OCI-LY1 (cell line): ENCODE measurements at regions not wholly inside any gene's neighbourhood (a gene's known extent, or its start where the extent isn't known, plus 50 kb on each side); places are given as distances from the start of the nearest gene placed in this dataset.

ENCODE experiments used
- H2AFZ ChIP-seq: fragments of 200-600 bp; sonication (generic), shearing (Covaris generic); 2 replicates; pipeline ENCODE4 v1.6.0; 2014; ENCODE audit warnings: antibody characterized with exemption, mild to moderate bottlenecking, low read length
- H3F3A ChIP-seq: fragments of 200-600 bp; sonication (generic), shearing (Covaris generic); 2 replicates; pipeline ENCODE4 v1.6.0; 2014; ENCODE audit warnings: mild to moderate bottlenecking, antibody characterized with exemption, low read length, moderate library complexity; ENCODE audit not compliant: insufficient read depth
- H3K27ac ChIP-seq: fragments of 200-600 bp; sonication (generic); 2 replicates; pipeline ENCODE4 v1.5.1; 2014; ENCODE audit warnings: low read length, mixed run types, mild to moderate bottlenecking, low read depth; ENCODE audit not compliant: poor library complexity, severe bottlenecking
- H3K27me3 ChIP-seq: fragments of 200-600 bp; sonication (generic); 2 replicates; pipeline ENCODE4 v1.6.0; 2014; ENCODE audit warnings: antibody characterized with exemption, mild to moderate bottlenecking, low read length, moderate library complexity; ENCODE audit not compliant: insufficient read depth
- H3K36me3 ChIP-seq: fragments of 200-600 bp; sonication (generic); 2 replicates; pipeline ENCODE4 v1.6.1; 2014; ENCODE audit warnings: mild to moderate bottlenecking, antibody characterized with exemption, low read length, moderate library complexity, mixed read lengths; ENCODE audit not compliant: insufficient read depth
- H3K4me1 ChIP-seq: fragments of 200-600 bp; sonication (generic); 2 replicates; pipeline ENCODE4 v1.5.1; 2014; ENCODE audit warnings: mild to moderate bottlenecking, low read length, moderate library complexity; ENCODE audit not compliant: insufficient read depth, severe bottlenecking
- H3K4me2 ChIP-seq: fragments of 200-600 bp; sonication (generic), shearing (Covaris generic); 2 replicates; pipeline ENCODE4 v1.6.1; 2014; ENCODE audit warnings: low read length
- H3K4me3 ChIP-seq: fragments of 200-600 bp; sonication (generic); 2 replicates; pipeline ENCODE4 v1.5.1; 2014; ENCODE audit warnings: low read length, low read depth, mild to moderate bottlenecking, mixed read lengths; ENCODE audit not compliant: poor library complexity, severe bottlenecking
- H3K79me2 ChIP-seq: fragments of 200-600 bp; shearing (Covaris generic); 2 replicates; pipeline ENCODE4 v1.6.1; 2016; ENCODE audit warnings: mixed run types, low read length, mixed read lengths; ENCODE audit not compliant: insufficient read depth
- H3K9ac ChIP-seq: fragments of 200-600 bp; sonication (generic), shearing (Covaris generic); 2 replicates; pipeline ENCODE4 v1.6.1; 2014; ENCODE audit warnings: mild to moderate bottlenecking, low read length, mixed read lengths
- H3K9me2 ChIP-seq: fragments of 200-600 bp; sonication (generic), shearing (Covaris generic); 2 replicates; pipeline ENCODE4 v1.6.1; 2014; ENCODE audit warnings: low read depth, mild to moderate bottlenecking, low read length, mixed read lengths
- H3K9me3 ChIP-seq: fragments of 200-600 bp; shearing (Covaris generic); 2 replicates; pipeline ENCODE4 v1.6.1; 2014; ENCODE audit warnings: low read length, mixed read lengths
- H4K20me1 ChIP-seq: fragments of 200-600 bp; sonication (generic), shearing (Covaris generic); 2 replicates; pipeline ENCODE4 v1.6.0; 2016; ENCODE audit warnings: mild to moderate bottlenecking, low read length; ENCODE audit not compliant: insufficient read depth
- CTCF ChIP-seq: fragments of 200-600 bp; sonication (generic), shearing (Covaris generic); IDR thresholded peaks from 2 replicates; pipeline ENCODE4 v1.5.1; 2017; ENCODE audit warnings: mild to moderate bottlenecking, antibody characterized with exemption, low read length, moderate library complexity, mixed read lengths
- EZH2 ChIP-seq: fragments of 200-600 bp; sonication (generic), shearing (Covaris generic); IDR thresholded peaks from 2 replicates; pipeline ENCODE4 v1.8.0; 2017; ENCODE audit warnings: borderline replicate concordance, mixed run types, mild to moderate bottlenecking, antibody characterized with exemption, low read length, moderate library complexity, mixed read lengths

DNA sequence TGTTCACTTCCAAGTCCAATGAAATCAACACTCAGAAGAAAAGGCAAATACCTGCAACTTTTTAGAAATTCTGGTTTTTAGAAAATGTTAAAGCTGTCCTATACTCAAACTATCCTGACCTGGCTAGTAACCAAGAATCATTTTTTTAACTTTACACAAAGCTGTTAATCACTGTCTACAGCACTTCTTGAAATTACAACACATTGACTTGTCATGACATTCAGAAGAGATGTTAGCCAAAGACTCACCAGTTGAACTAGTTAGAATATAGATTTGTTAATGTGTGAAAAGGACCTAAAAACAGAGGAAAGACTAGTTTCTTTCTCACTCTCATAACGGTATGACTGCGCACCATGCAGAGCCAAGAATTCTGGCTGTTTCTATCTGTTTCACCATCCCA lies 98.8 kb downstream of the COX18 start:
- Histone ChIP-seq H3K27me3 (no peaks in the 10 kb centered on the region), H3K4me3 (no peak overlapping the region), H3K4me1 (no peaks in the 10 kb centered on the region), H3K4me2 (no peak overlapping the region), H3K79me2 (no peaks in the 10 kb centered on the region), H3K9me3 (no peaks in the 10 kb centered on the region), H3F3A (no peaks in the 10 kb centered on the region), H3K9me2 (no peaks in the 10 kb centered on the region), H3K36me3 (no peaks in the 10 kb centered on the region), H2AFZ (no peak overlapping the region), H3K9ac (no peak overlapping the region), H4K20me1 (no peaks in the 10 kb centered on the region), H3K27ac (no peak overlapping the region)
- no peak for TF ChIP-seq EZH2
- no peak for TF ChIP-seq CTCF

DNA sequence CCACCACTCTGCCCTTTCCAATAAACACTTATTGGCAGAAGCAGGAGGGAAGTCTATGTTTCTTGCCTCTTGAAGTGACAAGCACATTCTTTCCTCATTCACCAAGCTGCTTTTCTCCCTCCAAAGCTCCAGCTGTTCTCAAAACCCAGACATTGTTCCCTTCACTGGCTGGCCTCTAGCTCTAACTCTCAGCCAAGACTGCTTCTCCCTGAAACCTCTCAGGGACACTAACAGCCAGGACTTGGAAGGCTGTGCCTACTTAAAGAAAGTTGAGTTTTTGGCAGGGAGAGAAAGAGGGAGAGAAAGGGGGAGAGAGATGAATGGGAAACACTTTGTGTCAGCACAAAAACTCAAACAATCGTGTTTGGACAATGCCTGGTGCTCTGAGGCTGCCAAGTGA lies 99.5 kb downstream of the COX18 start:
- no peaks in the 10 kb centered on the region for H3K4me1 ChIP-seq
- TF ChIP-seq EZH2: no peak
- no peak for TF ChIP-seq CTCF
- H3K27me3 ChIP-seq: no peaks in the 10 kb centered on the region
- no peak overlapping the region for H3K9ac ChIP-seq
- H3K27ac ChIP-seq: no peak overlapping the region
- no peaks in the 10 kb centered on the region for H3K9me3 ChIP-seq
- H3F3A ChIP-seq: no peaks in the 10 kb centered on the region
- H3K4me2 ChIP-seq: no peak overlapping the region
- no peaks in the 10 kb centered on the region for H3K9me2 ChIP-seq
- H4K20me1 ChIP-seq: no peaks in the 10 kb centered on the region
- no peaks in the 10 kb centered on the region for H3K36me3 ChIP-seq
- no peak overlapping the region for H3K4me3 ChIP-seq
- no peak overlapping the region for H2AFZ ChIP-seq
- H3K79me2 ChIP-seq: no peaks in the 10 kb centered on the region

DNA sequence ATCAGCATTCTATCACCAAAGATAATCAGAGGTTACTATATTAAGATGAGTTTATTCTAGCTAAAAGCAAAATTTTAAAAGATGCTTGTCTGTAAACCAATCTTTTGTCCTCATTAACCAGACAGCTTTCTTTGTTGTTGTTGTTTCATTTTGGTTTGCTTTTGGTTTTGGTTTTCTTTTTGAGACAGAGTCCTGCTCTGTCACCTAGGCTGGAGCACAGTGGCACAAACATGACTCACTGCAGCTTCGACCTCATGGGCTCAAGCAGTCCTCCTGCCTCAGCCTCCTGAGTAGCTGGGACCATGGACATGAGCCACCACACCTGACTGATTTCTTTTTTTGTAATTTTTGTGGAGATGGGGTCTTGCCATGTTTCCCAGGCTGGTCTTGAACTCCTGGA lies 102.9 kb downstream of the COX18 start:
- no peak overlapping the region for H3K27ac ChIP-seq
- H3K36me3 ChIP-seq: no peaks in the 10 kb centered on the region
- H3K27me3 ChIP-seq: no peaks in the 10 kb centered on the region
- no peak overlapping the region for H2AFZ ChIP-seq
- H3K4me1 ChIP-seq: no peaks in the 10 kb centered on the region
- H3K9me3 ChIP-seq: no peaks in the 10 kb centered on the region
- H3F3A ChIP-seq: no peaks in the 10 kb centered on the region
- H3K79me2 ChIP-seq: no peaks in the 10 kb centered on the region
- H4K20me1 ChIP-seq: no peaks in the 10 kb centered on the region
- no peak for TF ChIP-seq CTCF
- TF ChIP-seq EZH2: no peak
- no peak overlapping the region for H3K4me3 ChIP-seq
- no peak overlapping the region for H3K4me2 ChIP-seq
- H3K9ac ChIP-seq: no peak overlapping the region
- no peaks in the 10 kb centered on the region for H3K9me2 ChIP-seq
